CD4-positive, alpha-beta T cell treated with Interleukin-4 for 1 hour (primary cell): ENCODE measurements at regions not wholly inside any gene's neighbourhood (a gene's known extent, or its start where the extent isn't known, plus 50 kb on each side); places are given as distances from the start of the nearest gene placed in this dataset.
"Not testable (repeated sequence)": the region's sequence is repeated elsewhere in the genome, so short reads cannot be mapped to it uniquely, and the experiment has no call there.

Experiments used
- DNase-seq, 2 donors: peaks; one replicate each; pipeline ENCODE4 v3.0.0-alpha.2; 2020 to 2022

DNA sequence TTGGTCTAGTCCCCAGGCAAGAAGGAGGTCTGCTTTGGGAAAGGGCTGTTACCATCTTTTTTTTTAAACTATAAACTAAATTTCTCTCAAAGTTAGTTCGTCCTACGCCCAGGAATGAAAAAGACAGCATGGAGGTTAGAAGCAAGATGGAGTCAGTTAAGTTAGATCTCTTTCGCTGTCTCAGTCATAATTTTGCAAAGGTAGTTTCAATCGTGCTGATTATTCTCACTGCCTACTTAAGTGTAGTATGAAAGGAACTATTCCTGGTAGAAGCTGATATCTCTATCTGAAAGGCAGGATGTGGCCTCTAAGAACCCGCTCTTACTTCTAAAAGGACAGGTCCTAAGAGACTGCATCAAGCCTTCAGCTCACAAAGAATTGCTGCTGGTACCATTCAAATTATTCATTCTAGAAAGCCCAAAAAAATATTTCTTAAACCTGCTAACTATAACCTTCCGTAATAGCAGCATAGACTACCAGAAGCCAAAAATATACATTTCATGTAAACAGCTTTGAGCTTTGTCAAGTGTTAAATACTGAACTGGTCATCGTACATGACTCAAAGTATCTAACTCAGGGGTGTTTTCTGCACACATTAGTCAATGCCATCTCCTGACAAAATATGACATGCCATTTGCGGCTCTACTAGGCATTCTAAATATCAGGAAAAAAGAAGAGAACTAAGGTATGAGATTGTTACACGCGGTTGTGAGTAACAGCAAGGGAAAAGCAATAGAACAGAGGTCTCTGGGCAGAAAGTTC is 96.0 kb upstream of the CCDC80 start:
- peak in 1 of 2 donors; percentile 33 for DNase-seq

DNA sequence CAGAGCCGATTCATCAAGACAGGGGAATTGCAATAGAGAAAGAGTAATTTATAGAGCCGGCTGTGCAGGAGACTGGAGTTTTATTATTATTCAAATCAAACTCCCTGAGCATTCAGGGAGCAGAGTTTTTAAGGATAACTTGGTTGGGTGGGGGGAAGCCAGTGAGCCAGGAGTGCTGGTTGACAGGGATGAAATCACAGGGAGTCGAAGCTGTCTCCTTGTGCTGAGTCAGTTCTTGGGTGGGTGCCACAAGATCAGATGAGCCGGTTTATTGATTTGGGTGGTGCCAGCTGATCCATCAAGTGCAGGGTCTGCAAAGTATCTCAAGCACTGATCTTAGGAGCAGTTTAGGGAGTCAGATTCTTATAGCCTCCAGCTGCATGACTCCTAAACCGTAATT is 95.4 kb upstream of the CCDC80 start:
- no peak for DNase-seq

DNA sequence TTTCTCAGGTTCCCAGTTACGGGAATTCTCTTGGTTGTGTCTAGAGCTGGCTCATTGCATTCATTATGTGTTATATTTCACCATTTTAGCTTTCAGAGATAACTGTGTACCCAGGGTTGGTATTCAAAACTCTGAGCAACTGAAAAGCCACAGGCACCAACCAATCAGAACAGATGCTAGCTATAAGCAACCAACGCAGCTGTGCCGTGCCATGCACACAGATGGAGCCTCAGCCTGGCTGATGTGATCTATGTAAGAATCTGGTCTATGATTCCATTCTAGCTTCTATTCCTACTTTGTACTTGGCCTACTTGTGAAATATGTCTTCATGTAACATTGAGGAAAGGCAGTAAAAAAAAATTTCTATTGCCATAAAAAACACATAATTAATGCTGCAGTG is 95.0 kb upstream of the CCDC80 start:
- DNase-seq = no peak

DNA sequence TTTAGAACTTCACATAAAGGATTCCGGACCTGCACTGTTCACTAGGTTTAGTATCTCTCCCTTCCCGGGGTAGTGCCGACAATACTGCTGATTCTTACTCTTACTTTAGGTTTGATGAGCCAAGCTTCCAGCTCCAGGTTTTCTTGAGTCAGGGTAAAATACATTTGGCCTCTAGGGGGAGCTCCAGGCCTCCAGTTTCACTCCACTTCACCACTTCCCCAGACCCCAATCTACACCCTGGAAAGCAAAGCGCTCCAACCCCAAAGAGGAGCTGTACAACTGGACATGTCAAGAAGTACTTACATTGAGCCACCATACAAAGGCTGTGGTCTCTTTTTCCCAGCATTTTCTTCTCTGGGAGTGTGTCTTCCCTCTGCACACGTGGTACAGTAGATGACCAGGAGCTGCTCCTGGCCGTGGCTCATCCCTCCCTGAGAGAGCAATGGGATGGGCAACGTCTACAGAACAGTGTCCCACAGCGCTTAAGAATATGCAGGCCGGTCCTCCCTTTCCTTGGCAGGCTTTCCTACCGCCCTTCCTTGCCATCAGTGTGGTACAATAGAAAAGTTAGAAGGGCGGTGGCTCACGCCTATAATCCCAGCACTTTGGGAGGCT is 93.9 kb upstream of the CCDC80 start:
- DNase-seq = peak; percentile 75 to 77

DNA sequence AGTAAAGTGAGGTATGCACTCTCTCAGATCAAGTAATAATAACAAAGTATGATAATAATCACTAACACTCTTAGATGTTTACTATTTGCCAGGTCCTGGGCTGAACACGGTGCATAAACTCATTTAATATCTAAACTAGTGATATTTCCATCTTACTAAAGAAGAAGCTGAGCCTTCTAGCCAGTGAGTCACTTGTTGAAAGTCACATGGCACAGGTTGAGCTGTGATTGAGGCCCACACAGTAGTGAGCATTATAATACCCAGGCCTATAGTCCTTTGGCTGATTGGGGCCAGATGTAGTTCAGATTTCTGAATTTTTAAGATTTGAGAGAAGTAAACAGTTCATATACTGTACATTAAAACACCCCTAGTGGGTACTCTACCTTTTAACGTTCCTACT is 93.2 kb upstream of the CCDC80 start:
- DNase-seq = no peak

DNA sequence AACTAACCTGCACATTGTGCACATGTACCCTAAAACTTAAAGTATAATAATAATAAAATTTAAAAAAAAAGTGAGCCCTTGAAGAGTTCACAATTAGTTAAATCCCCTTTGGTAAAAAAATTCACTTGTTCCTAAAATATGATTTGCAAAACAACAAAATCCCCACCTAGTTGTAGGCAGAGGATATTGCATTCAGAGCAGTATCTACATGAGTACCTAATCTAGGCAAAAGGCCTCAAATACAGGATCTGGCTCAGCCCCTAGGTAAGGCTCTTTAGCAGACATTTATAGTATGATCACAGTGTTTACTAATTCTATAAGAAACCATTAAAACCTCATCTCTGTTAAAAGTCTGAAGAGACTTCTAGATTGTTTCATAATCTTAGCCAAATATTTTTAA is 89.3 kb upstream of the CCDC80 start:
- DNase-seq = no peak

DNA sequence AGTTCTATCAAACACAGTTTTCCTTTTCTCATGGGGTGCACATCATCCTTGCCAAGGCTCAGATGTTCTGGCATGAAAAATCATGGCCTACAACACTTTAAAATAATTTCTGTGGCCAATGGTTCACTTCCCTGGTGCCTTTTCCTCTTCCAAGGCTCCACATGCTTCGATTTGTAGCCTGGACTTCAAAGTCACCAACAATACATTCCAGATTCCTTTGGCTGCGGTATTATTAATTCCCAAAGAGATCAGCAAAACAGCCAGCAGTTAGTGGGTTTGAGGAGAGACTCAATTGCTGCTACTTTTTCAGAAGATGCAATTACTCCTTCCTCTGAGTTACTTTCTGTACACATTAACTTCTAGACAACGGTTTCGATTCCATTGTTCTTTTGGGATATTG is 80.3 kb upstream of the CCDC80 start:
- no peak for DNase-seq

DNA sequence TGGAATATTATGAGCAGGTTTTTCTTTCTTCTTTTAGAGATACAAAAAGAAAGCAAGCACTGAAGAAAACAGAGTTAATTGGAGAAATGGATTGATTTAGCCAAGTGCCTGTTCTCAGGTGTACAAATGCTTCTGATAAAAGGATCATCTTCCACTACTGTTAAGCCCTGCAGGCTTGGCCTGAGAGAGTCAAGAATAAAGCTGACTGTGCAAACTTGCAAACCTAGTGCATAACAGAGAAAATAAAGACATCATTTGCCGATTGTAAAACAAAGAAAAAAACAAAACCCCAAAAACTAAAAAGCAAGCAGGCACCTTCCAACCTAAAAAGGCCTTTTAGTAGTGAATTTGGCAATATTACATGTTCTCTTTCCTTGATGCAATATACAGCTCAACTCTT is 78.0 kb upstream of the CCDC80 start:
- no peak for DNase-seq

DNA sequence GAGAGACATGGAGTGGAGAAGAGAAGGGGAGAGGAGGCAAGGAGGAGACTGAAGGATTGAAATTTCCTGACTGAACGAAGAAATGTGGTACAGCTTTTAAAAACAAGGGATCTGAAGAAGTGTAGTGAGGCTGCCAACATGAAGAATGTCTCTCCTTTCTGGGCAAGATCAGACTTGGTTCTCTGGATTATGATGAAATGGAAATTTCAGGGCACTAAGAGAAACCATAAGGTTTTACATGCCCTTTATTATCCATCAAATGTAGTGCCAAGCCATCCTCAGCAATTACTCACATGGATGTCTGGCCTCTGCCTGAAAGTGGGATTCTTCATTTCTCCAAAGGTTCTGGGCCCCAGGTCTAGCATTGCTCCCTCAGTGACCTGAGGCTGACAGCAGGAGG is 77.6 kb upstream of the CCDC80 start:
- DNase-seq = no peak

DNA sequence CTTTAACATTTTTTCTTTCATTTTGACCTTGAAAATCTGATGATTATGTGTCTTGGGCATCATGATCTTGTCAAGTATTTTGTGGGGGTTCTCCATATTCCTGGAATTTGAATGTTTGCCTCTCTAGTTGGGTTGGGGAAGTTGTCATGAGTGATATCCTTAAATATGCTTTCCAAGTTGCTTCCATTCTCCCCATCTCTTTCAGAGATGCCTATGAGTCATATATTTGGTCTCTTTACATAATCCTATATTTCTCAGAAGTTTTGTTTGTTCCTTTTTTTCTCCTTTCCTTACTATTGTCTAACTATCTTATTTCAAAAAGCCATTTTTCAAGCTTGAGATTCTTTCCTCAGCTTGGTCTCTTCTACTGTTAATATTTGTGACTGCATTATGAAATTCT is 69.0 kb upstream of the CCDC80 start:
- no peak for DNase-seq

DNA sequence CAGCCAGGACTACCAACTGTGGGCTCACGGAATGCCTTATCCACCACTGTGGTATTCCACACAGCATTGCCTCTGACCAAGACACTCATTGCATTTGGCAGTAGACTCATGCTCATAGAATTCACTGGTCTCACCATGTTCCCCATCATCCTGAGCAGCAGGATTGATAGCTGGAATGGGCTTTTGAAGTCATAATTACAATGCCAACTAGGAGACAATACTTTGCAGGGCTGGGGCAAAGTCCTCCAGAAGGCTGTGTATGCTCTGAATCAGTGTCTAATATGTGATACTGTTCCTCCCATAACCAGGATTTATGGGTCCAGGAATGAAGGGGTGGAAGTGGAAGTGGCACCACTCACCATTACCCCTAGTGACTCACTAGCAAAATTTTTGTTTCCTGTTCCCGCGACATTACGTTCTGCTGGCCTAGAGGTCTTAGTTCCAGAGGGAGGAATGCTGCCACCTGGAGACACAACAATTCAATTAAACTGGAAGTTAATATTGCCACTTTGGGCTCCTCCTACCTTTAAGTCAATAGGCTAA is 58.6 kb upstream of the CCDC80 start:
- no peak for DNase-seq

DNA sequence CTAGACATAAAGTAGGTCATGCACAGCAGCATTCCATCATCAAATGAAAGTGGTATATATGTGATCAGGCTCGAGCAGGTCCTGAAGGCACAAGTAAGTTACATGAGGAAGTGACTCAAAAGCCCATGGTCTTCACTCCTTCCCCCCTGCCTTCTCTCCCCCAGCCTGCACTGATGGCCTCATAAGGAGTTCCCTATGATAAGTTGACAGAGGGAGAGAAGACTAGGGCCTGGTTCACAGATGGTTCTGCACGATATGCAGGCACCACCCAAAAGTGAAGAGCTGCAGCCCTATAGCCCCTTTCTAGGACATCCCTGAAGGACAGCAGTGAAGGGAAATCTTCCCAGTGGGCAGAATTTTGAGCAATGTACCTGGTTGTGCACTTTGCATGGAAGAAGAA is 57.5 kb upstream of the CCDC80 start:
- DNase-seq = not testable (repeated sequence)

DNA sequence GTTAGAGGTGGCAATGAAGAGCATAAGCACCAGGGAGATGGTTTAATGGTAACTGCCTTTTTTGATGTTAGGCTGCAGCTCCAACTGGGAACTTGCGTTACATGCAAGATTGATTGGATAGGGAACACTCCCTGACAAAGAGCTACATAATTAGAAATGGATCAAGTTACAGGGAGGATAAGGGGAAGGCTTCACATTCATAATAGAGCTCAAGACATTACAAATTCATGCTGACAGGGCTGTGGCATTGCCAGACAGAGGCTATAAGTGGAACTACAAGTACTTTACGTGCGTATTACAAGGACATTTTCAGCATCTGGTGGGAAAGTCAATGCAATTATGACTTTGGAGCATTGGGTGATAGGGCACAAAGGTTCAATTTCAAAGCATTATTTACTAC is 55.3 kb upstream of the CCDC80 start:
- not testable (repeated sequence) for DNase-seq

DNA sequence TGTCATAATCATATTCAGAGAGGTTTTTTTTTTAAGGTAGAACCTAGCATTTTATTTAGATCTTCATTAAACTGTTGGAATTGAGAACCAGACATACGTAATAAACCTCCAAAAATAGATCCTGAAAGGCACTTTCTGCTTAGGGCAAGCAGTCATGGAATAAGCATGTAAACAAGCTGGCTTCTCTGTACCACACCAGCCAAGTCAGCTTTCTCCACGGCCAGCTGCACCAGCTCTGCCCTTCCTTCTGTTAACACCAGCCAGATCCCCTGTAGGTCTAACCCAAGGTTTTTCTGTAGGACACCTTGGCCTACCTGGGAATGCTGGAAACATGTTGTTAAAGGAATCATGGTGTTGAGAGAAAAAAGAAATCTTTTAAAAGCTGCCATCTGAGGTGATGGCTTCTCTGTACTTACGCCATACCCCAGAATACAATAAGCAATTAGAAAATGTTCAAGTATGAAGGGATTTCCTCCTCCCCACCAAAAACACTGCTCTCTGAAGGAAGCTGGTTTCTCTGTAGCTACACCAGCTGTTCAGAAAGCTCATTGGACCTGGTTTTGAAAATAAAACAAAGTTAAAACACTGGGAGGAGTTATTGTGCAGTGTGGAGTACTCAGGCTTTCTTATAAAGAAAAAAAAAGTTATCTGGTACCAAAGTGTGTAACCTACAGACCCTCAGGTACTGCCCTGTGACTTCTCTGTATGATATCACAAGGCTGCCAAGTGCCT is 54.6 kb upstream of the CCDC80 start:
- not testable (repeated sequence) for DNase-seq

DNA sequence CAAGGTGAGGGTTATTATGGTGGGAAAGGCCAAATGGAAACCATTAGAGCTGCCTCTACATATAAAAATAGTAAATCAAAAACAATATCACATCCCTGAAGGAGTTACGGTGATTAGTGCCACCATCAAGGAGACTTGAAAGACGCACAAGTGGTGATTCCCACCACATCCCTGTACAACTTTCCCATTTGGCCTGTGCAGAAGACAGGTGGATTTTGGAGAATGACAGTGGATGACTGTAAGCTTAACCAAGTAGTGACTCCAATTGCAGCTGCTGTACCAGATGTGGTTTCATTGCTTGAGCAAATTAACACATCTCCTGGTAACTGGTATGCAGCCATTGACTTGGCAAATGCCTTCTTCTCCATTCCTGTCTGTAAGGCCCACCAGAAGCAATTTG is 54.0 kb upstream of the CCDC80 start:
- not testable (repeated sequence) for DNase-seq

DNA sequence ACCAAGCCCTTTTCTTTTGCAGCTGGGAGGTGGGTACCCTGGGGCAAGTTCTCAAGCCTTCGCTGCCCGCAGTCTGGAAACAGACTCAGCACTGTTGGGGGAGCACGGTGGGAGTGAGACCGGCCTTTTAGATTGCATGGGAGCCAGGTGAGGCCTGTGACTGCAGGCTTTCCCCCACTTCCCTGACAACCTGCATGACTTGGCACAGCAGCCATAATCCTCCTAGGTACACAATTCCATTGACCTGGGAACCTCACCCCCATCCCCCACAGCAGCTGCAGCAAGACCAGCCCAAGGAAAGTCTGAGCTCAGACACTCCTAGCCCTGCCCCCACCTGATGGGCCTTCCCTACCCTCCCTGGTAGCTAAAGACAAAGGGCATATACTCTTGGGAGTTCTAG is 52.2 kb upstream of the CCDC80 start:
- no peak for DNase-seq
